DMS53 treated with DMSO at 0.1 percent for 48 hours (cell line): ENCODE measurements at regions not wholly inside any gene's neighbourhood (a gene's known extent, or its start where the extent isn't known, plus 50 kb on each side); places are given as distances from the start of the nearest gene placed in this dataset.

ENCODE experiments used
- DNase-seq: peaks from one replicate; lab custom pipeline; 2025; ENCODE audit not compliant: unreplicated experiment; lab: John Stamatoyannopoulos, UW

DNA sequence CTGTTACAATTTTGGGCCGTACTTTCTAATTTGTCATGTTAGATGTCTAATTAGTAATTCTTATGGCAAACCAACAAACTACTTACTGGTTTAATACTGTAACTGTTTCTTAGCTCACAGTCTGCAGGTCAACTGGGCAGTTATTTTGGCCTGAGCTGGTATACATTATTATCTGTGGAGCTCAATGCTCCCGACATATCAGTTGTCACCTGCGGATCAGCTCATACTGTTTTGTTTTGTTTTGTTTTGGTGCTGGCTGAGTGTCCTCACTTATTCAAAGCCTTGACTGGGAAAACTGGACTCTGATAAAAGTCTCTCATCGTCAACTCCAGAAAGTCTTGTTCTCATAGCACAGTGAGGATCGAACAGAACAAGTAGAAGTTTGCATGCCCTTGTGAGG is 1060.6 kb upstream of the CDH8 start:
- DNase-seq = no peak

DNA sequence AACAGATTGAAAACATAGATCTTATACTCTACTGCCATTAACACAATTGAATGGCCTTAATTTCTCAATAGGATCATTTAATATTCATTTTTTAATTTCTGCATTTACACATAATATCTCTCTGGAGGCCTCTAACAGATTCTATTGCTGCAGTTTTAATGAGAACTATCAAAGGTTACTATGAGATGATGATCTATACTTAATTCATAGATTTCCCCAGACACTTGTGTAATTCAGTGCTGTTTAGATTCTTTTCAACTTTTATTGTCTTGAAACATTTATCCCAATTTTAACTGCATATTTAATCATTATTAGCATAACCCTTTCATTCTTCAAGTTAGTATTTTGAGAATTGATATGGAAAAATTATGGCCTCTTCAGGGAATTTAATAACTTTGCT is 1056.5 kb upstream of the CDH8 start:
- no peak for DNase-seq

DNA sequence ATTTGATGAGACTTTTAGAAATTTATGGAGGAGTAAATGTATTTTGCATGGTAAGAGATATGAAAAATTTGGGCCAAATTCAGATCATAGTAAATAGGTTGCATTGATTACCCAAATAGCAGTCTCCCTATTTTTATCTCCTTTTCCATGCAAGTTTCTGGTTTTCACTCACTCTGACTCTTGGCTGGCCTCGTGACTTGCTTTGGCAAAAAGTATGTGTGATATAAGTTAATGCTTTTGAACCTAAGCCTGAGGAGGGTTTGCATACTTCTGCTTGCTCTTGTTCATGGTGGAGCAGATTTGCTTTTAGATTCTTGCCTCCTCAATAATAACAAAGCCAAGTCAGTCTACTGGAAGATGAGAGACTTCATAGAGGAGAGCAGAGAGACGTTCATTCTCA is 1045.9 kb upstream of the CDH8 start:
- no peak for DNase-seq

DNA sequence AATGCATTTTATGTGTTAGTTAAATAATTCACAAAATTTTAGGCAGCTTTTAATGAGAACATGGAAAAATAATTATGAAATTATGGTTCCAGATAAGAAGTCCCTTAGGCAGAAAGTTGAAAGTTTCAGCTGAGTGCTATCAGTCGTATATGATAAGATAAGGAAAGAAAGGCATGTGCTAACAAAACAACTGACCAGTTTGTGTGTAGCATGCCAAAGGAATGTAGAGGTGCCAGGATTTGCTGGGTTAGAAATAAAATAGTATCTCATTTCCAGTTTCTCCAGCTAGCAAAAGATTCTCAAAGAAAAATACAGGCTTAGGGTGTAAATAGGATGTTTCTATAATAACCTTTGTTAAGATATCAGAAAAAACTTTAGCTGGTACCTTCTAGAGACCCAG is 1044.5 kb upstream of the CDH8 start:
- DNase-seq = no peak

DNA sequence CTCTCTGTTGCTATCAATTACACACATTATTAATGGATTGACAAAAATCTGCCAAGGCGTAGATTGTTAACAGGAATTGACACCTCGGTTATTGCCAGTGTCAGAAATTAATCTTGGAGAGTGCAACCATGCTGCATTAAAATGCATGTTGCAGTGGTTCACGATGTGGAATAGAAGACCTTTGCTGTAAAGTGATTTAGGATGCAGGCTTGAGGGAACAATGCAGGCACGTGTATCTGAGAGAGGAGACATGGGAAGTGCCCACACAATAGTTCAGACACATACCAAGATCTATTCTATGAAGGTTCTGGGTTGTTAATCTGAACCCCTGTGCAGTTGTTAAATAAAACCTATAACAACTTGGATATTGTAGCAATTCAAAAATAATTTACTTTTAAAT is 1032.8 kb upstream of the CDH8 start:
- DNase-seq = no peak

DNA sequence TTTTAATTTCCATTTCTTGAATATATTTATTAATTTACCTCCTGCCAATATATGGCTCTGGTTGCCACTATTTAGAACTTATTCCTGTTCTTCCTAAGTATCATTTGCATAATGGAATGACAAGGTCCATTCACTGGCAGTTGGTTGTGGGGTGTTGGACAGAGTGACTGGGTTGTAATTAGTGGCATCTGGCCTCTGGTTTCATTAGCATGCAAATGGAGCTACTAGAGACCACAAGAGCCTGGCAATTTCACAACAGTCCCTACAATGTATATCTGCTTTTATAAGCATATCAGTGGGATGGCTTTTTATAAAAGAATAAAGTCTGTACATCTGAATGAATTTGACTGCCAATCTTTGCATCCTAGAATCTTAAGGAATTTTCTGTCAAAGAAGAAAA is 1030.9 kb upstream of the CDH8 start:
- DNase-seq = no peak

DNA sequence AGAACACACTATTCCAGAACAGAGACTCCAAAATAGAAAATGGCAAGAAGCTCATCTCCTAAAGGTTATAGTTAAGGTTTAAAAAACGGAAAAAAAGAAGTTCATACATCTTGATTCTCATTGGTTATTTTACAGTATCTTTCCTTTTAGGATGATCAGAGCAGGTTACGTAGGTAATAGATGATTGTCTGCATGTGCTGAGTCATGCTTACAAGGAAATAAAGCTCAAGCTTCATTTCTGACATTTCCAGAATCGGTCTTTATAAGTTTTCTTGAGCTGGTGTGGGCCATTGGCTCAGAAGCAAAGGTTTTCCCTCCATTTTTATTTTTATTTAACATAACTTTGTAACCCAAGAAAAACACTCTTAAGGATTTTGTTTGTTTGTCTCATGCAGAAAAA is 1030.3 kb upstream of the CDH8 start:
- no peak for DNase-seq

DNA sequence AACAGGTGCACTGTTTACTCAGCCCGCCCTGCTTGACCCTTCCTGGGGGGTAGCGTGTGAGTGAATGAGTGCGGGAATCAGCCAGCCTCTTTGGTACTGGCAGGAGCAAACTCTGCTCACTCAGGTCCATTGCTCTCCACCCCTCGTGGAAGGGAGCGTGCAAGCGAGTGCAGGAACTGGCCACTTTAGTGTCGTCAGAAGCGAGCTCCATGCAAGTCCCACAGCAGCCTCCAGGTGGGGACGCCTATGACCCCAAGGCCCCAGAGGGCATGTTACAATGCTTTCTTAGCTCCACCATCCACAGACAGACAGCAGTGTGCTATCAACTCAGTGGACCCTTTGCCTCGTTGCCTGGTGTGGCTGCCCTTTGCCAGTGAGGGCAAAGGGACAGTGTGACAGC is 1025.1 kb upstream of the CDH8 start:
- DNase-seq = no peak

DNA sequence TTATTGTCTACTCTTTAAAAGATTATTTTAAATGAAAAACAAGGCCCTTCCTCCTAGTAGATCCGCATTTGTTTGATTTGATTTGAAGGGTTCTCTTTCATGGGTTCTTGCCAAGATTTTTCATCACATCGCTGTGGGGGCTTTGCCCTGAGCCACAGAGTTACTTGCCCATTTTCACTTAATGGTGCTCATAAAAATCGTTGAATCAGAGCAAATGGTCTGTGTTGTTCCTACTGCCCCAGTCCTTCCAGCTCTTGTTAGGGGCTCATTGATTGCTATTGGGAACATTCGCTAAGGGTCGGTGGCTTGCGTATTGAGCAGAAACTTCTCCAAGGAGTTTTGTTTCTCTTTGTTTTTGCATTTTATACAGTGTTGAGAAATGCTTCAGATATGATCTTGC is 1023.4 kb upstream of the CDH8 start:
- no peak for DNase-seq

DNA sequence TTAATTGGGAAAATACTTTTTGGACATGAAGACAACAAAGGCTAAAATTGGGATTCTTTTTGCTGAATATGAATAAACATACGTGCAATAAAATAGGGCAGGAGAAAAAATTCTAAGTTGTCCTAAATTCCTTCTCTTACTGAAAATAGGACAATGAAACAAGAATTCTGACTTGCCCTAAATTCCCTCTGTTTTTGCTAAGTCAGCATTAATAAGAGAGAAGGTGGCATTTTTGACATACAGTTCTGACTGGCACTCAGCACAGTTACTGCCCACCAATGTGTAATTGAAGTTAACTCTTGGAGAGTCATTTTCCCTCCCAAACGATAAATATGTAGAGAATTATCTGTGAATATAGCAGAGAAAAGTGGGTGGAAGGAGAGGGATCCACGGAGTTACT is 1021.1 kb upstream of the CDH8 start:
- DNase-seq = no peak

DNA sequence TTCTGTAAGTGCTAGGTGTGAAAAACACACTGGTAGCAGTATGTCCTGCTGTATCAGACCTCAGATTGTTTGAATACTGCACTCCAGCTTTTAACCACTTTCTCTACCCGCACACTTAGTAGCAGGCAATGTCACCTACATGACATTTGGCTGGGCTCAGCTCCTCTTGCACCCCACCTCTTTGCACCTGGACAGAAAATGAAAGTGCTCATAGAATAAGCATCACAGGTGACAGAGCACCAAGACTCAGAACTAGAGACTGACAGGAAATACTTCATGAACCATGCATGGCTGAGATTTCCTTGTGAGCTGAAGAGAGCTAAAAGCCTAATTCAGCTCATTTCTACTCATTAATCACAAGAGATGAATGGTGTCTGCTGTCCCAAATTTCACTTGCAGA is 1014.2 kb upstream of the CDH8 start:
- DNase-seq = no peak

DNA sequence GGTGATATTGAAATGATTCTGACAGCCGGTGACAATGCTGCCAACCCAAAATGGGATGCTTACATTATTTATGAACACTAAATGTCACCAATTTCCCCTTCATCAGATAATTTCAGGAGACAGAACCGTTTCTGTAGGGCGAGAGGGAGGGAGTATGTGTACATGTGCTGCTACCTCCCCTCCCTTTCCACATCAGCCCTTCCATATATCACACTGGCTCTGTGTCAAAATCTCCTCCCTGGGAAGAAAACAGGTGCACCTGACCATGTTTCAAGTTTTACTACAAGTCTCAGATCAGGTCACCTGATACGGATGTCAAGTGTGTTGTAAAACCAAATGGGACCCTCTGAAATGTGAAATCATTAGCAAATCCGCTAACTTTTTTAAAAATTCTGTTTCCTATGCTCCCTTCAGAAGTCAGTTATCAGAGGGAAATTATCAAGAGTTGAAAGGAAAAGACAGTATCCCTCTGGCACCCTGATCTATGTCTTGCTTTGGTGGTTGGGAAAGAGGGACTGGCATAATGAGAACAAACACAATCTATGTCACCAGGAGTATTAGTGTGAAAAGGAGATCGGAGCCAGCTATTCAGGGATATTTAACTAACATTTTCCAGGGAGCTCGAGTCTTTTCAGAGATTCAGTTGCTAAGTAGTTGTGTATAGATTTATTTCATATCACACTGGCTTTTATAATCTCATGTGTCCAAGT is 1002.3 kb upstream of the CDH8 start:
- DNase-seq = no peak

DNA sequence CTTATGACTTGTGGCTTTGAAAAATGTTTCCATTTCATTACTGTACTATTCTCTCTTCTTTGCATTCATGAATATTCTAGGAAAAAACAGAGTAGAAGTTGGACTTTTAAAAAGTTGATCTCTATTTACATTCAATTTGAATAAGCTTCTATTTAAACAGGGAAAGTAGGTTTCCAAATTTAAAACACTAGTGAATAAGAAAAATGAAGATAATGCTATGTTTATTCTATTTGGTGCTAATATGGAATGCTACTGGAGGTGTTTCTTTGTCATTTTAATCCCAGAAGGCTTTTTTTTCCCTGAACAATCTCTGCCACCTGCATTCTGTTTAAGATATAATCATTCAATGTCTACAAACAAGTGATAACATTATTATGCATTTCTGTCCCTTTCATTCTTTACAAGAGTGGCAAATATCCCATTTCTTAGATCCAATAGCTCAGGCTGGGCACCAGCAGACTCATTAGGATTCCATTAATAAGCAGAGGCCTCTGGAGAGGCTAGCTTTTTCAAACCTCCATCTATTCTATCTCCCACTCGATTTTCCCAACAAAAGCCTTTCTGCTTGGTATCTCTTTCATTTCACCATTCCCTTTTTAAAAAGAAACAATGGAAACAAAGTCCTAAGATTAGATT is 1001.6 kb upstream of the CDH8 start:
- DNase-seq = no peak

DNA sequence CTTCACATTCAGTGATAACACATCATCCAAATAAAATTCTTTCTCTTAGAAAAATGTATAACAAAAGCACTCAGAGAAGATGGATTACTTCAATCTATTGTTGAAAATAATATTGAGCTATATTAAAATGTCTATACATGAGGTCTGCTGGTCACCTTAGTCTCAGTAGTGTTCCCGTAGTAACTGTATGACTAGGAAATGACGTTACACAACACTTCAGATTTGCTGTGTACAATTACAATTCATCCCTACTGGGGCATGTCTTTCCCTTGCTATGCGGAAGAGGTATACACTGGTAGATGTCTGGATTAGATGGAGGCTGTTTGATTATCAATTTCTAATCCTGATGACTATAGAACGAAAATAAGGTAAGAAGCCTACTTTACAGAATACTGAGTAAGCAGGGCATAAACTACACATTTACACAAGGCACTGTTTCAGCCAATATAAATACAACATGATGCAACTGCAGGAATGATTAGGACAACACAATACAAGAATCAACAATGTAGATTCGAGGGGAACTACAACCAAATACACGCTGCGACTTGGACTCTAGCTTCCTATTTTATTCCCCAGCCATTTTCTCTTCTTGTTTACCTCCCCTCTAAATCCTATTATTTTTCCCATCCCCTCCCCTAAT is 982.5 kb upstream of the CDH8 start:
- DNase-seq = no peak

DNA sequence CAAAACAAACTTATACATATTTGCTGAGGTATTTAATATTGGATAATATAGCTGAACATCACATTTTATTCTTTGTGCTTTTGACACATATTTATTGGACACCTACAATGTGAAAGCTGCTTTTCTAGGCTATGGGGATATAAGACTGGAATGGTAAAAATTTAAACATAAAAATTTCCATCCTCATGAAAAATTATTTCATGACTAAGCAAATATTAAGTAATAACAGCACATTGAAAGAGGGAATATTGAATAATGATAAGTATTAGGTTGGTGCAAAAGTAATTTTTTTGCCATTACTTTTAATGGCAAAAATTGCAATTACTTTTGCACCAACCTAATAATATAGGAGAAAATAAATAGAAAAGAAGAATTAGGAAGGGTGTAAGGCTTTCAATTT is 972.5 kb upstream of the CDH8 start:
- DNase-seq = no peak

DNA sequence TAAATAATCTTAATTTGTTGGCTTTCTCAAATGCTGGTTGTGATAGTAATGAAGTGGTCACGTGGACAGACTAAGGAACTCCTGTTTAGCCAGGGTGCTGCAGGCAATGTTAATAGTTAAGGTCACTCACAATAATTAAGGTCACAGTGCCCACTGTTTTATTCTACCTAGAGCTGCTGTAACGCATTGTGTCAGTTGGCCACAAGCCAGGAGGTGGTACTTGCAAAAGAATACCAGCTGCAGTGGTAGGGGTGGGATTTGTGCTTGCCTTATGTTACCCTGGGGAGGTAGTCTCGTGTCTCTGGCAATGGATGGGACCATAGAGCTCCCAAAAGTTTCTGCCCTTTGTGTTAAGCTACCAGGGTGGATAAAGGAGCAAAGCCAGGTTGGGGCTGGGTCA is 969.1 kb upstream of the CDH8 start:
- no peak for DNase-seq

DNA sequence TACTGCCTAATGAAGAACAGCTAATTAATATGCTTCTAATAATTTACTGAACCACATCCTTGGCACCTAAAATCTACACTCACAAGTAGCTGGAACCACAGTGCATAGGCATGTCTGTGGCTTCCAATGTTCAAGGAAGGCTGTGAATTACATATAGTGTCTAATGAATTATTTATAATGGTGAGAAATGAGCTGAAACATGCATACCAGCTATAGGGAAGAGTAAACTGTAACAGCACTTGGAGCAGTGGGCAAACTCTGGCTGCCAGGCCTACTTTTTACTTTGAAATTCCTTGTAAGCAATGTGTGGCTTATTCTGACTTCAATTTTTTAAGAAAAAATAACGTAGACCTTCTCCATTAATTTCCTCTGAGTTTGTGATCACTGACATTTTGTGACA is 953.2 kb upstream of the CDH8 start:
- no peak for DNase-seq

DNA sequence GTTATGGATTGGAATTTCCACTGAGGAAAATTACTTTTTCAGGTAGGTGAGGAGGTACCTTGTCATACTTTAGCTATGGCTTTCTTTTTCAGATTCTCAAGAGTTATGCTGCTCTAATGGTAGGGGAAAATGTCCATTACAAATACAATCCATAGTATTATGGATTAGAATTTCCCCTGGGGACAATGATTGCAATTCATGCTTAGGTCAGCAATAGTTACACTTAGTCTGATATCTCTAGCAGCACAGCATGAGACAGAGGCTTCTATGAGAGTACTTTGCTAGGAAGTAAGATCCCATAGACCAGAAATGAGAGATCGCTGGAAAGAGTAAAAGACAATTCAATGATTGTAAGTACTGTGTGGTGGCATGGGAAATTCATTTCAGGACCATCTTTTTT is 949.5 kb upstream of the CDH8 start:
- no peak for DNase-seq

DNA sequence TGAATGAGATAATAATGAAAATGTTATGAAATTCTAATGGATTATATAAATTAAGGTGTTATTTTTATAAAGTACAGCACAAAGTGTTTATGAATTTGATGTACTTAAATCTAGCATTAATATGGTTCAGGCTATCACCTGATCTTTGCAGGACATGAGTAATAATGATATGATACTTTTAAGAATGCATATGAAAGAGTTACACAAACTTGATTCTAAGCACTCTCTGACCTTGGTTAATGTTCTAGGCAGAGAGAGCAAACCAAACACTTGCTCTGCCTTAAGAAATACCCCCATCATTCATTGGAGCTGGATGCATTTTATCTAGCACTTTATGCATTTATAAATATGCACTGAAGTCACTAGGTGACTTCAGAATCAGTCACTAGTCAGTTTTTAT is 942.2 kb upstream of the CDH8 start:
- DNase-seq = no peak

DNA sequence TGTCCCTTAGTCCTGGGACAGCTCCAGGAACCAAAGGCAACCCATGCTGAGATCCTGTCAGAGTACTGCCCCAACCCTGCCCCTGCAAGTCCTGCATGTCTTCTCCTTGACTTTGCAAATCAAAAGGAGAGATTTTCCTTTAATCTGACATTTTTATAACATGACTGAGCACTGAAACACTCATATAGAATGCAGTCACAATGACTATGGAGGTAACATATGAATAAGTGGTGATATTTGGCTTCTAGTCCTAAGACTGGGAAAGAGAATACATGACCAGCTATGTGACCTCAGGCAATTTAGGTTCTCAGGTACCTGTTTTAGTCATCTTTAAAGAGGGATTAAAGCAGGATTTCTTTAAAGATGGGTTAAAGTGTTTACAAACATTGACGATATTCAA is 941.6 kb upstream of the CDH8 start:
- DNase-seq = no peak

DNA sequence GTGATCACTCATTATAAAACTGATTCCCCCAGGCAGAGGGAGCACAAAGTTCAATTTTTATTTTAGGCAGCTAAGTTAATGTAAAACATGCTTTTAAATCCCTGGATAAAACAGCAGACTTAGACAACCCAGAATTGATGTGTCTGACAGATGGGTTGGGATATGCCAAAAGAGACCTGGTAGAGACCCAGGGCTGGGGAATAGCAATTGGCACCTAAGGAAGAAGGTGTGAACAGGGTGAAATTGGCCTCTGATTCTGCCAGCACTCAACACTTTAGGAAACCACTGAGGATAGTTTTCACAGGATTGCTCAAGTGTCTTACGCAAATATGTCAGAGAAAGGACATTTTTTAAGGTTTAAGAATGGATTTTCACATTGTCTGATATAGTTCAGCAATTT is 938.2 kb upstream of the CDH8 start:
- no peak for DNase-seq

DNA sequence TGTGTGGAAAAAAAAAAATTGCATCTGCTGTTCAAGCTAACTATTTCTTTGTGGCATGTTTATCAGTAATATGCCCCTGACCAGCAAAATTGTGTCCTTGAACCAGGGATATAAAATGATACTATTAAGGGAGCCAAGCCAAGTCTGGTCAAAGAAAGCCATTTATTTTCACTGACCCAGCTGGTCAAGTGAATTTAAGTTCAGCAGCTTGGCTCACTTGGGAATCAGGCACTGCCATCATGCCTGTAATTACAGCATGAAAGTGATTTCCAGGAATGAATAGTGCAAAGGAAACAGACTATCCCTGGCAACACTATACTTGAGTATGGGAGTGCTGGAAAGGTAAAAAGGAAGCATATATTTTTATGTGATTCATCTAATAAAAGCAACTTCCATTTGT is 934.6 kb upstream of the CDH8 start:
- no peak for DNase-seq
